ENCODE measurements at regions not wholly inside any gene's neighbourhood (a gene's known extent, or its start where the extent isn't known, plus 50 kb on each side); places are given as distances from the start of the nearest gene placed in this dataset.
"Not testable (repeated sequence)": the region's sequence is repeated elsewhere in the genome, so short reads cannot be mapped to it uniquely, and the experiment has no call there.

DNA sequence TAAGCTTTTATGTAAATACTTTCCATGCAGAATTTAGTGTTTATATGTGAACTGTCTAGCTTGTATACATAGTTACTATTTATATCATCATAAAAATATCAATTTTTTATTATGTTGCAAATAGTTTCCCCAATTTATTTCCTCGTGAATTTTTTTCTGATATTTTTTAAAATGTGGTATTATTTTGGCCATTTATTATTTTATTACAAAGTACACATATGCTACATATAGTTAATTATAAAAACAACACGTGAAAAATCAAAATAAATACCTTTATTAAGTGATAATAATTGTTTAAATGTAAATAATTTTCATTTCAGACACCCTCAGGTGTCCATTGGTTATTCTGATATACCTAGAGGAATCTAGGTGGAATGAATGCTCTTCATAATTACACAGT is 1394.9 kb upstream of the PRR20A start:
- no peak for DNase-seq

DNA sequence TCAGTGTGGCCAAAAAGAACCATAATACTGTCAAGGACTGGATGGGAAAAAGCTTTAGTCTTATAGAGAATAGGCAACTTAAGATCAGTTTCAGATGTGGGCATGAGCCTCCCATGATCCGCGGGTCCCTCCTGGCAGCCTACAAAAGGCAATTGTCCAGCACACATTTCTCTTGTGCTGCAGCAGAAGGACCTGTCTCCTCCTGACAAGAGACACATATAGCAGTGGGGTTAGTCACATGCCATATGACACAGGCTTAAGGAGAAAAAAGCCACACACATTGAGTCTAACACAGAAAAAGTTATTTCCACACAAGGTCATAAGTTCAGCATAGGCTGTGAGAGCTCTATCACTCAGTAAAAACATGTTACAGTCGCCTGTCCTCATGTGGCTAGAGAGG is 1378.7 kb upstream of the PRR20A start:
- DNase-seq, result no peak

DNA sequence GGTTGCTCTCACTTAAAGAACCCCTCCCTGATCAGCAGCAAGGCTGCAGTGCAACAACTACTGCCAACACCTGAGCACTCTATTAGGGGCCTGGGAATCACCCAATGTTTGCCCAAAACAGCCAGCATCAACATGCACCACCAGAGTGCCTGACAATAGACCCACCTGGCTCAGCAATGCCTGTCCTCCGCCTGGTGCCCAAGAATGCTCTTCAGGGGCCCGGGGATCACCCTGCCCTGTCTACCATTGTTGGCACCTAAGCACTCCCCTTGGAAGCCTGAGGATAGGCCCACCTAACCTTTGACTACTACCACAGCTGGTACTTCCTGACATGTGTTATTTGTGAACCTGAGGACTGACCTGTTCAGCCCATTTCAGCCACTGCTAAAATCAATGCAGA is 1363.1 kb upstream of the PRR20A start:
- DNase-seq, result no peak

DNA sequence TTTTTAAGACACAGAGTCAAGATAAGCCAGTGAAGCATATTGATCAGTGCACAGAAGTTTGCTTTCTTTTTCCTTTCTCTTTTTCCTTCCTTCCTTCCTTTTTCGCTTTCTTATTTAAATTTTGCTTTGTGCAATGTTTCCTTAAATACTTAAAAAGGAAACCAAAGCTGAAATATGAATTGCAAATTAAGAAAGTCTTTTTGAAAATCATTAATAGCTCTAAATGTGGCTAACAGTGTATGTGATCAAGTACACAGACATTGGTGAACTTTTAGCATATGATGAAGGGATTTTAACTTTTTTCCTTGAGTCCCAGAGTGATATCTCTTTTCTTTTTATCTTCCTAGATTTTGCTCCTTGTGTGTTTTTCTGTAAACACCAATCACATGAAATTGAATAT is 1356.9 kb upstream of the PRR20A start:
- no peak for DNase-seq

DNA sequence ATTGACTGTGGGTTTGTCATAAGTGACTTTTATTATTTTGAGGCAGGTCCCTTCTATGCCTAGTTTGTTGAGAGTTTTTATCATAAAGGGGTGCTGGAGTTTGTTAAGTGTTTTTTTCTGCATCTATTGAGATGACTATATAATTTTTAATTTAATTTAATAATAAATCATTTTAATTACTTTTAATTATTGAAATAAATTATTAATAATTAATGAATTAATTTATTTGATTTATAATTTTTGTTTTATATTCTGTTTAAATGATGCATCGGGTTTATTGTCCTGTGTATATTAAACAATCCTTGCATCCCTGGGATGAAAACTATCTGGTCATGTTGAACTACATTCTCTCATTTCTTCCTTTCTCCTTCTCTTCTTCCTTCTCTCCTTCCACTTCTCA is 1352.2 kb upstream of the PRR20A start:
- no peak for DNase-seq

DNA sequence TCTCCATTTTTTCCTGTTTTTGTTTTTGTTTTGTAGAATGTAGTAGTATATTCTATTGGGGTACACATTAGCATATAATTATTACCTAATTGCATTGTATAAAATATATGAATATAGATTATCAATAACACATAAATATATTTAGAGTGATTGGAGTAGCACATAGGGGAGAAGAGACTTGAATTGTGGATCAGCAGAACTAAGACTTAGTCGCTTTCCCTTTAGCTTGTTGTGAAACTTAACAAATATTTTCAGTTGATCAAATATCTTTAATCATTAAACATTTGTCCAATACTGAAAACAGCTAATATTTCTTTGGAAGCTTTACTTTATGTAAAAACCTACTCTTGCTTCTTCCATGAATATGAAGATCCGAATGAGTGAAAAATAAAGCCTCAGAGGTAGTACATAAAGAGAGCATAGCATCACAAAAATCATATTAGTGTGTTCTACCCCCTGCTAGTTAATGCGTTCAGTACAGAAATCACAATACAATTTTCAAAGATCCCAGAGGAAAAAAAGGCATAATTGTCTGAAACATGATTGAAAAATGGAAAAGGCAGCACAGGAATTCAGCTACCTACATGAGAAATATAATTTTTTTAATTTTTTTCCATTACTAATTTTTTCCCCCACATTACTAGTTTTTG is 1348.0 kb upstream of the PRR20A start:
- no peak for DNase-seq

DNA sequence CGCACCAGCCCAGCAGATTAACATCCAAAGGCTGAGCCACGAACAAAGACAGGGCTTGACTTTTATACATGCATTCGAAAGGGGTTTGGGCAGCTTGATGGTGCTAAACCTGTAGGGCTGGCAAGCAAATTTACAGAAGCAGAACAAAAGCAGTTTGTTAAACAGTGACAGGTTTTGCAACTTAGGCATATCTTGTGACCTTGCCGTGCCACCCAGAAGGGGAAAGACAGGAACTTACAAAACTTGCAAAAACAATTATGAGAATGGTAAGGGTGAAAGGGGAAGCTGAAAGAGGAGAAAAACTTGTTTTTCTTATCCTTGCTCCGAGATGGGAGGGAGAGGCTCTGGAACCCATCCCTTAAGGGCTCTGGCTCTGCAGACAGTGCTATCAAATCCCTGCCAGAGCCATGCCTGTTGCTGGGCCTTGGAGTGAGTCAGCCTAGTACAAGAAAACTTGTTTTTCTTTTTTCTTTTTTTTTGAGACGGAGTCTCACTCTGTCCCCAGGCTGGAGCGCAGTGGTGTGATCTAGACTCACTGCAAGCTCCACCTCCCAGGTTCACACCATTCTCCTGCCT is 1325.2 kb upstream of the PRR20A start:
- no peak for DNase-seq

DNA sequence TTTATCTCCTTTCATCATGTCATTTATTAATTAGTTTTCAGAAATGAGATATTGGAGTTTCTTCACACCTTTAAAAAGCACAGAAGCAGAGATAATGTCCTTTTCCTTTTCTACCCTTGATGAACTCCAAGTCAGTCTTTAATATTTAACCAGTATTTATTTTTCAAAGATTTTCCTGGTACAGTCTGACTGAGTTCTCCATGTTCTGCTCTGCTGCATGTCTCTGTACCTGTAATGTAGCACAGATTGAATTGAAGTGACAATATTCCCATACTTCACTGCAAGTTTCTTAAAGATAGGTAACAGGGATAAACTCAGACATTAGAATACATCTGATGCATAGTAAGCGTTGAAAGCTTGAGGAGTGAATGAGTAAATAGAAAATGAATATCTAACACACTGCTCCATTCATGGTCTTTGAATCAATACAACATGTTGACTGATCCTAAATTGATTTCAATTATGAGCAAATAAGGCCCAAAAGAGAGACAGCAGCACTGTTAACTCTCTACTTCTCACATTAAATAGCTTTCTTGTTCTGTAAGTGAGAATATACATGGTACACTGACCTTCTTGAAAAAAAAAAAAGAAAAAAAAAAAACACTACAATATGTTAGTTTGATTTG is 1323.6 kb upstream of the PRR20A start:
- DNase-seq, result no peak

DNA sequence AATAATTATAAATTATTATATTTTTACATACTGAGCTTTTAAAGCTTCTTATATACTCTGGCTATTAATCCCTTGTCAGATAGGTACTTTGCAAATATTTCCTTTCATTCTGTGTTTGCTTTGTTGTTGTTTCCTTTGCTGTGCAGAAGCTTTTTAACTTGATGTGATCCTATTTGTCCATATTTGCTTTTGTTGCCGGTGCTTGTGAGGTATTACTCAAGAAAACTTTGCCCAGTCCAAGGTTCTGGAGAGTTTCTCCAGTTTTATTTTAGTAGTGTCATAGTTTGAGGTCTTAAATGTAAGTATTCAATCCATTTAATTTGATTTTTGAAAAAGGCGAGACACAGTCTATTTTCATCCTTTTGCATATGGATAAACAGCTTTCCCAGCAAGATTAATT is 1319.9 kb upstream of the PRR20A start:
- no peak for DNase-seq

DNA sequence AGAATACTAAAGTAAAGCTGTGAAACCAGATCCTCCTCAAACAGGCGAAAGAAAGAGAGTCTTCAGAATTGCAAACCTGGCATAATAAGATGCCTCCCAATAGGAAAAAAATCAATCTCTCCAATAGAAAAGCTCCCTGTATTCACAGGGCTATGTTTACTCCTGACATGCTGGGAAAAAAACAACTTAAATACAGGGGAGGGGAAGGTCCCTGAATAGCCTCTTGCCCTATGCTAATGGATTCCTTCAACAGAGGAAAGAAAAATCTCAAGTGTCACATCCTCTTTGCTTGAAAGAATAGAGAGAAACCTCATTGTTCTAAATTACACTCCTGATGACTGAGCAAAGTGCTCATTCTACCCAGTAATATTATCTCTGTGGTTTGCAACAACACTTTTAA is 1271.1 kb upstream of the PRR20A start:
- no peak for DNase-seq

DNA sequence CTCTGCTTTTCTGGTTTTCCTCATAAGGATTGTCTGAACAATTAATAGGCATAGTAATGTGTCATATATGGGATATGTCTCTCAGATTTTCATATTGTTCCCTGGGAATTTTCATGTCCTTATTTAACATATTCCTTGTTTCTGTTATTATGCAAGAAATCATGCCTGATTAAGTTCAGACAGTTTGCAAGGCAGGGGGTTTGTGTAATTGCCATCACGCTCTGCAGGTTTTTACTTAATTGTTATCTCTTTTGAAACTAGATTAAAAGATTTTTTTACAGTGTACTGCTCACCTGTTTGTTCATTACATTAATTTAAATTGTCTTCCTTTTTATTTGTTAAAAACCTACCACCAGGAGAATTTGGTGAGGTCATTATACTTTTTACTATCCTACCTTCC is 1253.2 kb upstream of the PRR20A start:
- DNase-seq, result no peak

DNA sequence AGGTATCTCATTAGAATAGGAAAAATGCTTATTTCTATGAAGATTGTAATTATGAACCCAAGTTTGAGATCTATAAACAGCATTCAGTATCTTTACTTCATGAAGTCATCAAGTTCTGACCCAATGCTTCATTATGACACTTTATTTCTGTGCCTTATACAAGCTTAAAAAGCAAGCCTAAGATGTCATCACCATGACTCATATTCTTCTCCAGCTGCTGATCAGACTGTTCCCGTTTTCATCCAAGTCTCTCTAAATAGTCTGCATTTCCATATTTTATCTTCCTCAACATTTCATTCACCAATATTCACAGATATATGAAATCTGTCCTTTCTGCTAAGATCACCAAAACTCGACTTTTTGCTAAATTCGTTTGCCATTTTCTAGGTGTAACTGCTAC is 1247.2 kb upstream of the PRR20A start:
- no peak for DNase-seq

DNA sequence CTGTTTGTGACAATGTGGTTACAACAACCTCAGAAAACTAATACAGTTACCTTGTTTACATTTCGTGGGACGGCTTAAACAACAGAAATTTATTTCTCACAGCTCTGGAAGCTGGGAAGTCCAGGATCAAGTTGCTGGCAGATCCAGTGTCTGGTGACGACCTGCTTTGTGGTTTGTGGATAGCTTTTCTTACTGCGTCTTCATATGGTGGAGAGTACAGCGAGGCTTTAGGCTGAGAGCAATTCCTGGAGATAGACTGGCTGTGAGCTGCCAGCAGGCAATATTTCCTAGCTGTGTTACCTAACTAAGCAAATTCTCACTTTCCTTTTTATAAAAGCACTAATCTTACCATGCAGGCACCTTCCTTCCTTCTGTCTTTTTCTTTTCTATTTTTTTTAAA is 1203.5 kb upstream of the PRR20A start:
- no peak for DNase-seq

DNA sequence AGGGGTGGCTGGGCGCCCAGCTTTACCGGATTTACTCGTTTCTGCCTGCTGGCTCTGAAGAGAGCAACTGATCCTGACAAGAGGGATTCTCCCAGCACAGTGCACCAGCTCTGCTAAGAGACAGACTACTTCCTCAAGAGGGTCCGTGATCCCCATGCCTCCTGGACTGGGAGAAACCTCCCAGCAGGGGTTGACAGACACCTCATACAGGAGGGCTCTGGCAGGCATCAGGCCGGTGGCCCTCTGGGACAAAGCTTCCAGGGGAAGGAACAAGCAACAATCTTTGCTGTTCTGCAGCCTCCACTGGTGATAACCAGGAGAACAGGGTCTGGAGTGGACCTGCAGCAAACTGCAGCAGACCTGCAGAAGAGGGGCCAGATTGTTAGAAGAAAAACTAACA is 1192.5 kb upstream of the PRR20A start:
- no peak for DNase-seq

DNA sequence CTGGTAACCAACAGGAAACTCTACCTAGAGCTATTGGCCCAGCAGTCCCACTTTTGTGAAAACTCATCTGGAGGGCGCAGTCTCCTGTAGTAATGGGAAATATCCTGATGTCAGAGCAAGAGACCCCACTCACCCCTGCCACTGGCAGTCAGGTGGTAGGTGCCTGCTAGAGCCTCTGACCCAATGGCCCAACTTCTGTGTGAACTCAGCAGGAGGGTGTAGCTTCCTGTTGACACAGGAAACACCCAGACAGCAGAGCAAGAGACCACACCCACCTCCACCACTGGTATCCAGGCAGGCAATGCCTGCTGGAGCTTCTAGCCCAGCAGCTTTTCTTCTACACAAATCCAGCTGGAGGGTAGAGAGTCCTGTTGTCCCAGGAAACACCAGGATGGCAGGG is 1176.8 kb upstream of the PRR20A start:
- DNase-seq, result no peak

DNA sequence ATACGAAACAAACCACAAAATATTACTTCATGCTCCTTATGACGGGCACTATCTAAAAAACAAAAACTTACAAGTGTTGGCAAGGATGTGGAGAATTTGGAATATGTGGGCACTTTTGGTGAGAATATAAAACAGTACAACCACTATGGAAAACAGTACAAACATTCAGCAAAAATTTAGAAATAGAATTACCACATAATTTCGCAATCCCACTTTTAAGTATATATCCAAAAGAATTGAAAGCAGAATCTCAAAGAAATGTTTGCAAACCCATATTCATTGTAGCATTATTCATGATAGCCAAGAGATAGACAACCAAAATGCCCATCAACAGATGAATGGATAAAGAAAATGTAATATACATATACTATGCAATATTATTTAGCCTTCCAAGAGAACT is 1173.7 kb upstream of the PRR20A start:
- DNase-seq, result no peak

DNA sequence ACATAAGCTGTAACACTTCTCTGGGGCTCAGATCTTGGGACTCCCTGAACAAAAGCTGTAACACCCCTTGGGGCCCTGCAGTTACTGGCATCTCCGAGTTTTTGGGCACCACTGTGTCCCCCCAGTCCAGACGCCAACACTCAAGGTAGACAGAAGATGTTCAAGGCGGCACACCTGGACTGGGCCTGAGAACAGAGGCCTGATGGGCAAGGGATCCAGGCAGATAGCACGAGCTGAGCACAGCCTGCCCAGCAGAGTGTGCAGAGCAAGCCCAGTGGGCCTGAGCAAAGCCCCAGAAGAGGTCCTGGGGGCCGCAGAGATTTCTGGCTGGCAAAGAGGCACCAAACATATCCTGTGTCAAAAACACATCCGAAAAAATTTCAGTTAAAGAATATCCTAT is 1163.3 kb upstream of the PRR20A start:
- no peak for DNase-seq

DNA sequence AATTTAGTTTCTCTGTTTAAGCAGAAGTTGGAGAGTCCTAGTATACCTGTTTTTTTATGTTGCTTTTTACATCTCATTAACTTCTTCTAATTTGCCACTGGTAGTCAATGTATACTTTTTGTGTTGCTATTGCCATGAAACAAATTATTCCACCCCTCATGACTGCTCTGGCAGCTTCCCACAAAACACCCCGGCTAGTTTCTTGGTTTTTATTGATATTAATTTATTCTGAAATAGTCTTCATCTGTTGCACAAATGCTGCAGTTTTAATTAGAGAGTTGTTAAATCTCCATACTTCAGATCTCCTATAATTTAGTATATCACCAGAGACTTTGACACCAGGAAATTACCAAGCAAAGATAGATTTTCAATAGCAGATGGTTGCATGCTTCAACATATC is 1159.3 kb upstream of the PRR20A start:
- DNase-seq, result no peak

DNA sequence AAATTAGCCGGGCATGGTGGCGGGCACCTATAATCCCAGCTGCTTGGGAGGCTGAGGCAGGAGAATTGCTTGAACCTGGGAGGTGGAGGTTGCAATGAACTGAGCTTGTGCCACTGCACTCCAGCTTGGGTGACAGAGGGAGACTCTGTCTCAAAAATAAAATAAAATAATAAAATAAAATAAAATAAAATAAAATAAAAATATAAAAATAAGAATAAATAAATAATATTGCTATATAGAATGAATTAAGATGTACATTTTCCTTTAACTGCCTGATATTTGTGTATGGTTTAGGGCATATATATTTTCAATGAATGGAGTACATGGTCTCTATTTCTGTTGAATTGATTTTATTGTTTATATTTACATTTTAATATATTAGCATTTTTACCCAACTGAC is 1156.7 kb upstream of the PRR20A start:
- not testable (repeated sequence) for DNase-seq

DNA sequence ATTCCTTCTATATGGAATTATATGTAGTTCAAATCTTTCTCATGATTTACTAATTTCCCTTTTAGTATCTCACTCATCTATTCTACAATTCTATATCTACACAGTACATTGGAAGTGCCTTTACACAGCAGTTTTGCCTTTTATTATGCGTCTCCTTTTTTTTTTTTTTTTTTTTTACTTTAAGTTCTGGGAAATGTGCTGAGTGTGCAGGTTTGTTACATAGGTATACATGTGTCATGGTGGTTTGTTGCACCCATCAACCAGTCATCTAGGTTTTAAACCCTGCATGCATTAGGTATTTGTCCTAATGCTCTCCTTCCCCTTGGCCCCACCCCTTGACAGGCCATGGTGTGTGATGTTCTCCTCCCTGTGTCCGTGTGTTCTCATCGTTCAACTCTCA is 1150.1 kb upstream of the PRR20A start:
- DNase-seq, result no peak

DNA sequence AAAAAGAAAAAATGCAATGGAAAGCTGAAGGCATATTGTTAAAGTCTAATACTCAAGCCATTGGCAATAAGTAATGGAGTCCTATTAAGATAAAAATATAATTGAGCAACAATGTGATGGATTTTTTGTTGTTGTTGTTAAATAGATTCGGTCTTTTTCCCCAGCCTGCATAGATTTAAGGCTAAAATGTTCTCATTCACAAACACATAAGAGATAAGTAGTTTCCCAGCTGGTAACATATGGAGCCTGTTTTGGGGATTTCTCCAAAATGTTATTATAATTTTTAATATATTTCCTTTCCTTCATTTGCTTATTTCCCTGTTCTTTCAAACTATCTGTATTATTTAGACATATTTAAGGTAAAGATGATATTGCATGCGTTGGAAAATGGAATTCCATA is 1149.1 kb upstream of the PRR20A start:
- no peak for DNase-seq

DNA sequence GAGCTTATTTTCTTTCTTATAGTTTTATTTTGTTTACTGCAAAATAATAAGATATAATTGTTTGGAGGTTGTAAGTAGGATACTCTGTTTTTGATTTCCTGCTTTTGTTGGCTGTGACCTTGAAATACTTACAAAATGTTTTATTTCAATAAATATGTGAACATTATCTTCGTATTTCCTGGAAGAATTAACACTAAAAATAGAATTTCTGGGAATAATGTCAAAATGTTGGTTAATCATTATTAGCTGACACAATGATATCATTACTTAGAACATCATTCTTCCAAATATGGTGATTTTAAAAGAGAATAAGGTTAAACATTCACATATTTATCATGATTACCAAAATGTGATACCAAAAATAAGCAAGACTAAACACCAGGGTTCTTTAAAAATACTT is 1148.6 kb upstream of the PRR20A start:
- DNase-seq, result no peak

DNA sequence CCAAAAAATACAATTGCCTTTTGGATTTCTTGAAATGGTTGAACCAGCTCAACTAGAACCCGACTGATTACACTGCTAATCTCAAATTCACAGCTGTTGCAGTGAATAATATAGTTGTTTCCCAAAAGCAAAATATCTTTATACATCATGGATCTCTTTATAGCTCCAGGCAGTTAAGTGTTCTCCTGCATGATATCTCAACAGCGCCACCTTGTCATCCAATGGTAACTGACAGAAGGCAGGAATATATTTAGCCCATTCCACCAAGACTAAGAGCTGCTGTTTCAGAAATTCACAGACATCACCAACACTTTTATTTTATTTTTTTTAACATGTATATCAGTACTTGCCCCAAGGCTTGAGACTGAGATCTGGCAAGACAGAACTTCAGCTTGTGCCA is 1141.0 kb upstream of the PRR20A start:
- DNase-seq, result no peak

DNA sequence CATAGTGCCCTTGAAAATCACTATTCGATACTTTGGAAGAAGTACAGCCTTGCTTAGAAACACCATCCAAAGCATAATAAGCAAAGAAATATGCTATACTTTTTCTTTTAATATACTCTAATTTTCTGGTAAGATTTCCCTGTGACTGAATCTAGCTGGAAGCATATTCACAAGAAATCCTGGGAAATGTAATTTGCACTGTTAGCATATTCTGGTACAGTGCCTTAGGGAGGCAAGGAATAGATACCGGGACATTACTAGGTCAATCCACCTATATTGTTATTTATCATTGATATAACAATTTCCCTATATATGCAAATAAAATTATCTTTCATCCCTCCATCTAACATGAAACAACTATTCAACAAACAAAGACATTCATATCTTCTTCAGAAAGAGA is 1131.3 kb upstream of the PRR20A start:
- DNase-seq, result no peak

DNA sequence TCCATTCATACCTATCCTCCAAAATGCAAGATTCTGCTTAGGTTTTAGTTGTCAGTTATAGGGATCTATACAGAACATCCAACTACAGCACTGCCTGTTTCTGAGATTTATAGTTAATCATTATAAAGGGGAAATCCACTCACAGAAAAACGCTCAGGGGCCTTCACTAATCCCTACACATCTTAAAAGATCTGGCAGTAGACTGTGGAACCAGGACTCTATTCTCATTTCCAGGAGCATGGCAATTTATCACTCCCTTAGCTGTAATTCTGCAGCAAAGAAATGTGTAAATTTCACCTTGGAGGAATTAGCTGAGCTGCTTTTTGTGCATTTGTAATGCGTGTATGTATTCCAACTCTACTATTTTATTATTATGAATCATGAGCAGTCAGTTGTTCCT is 1128.1 kb upstream of the PRR20A start:
- no peak for DNase-seq

Data from NCI-H2029 treated with DMSO at 0.1 percent for 48 hours (cell line).